ENCODE measurements at regions not wholly inside any gene's neighbourhood (a gene's known extent, or its start where the extent isn't known, plus 50 kb on each side); places are given as distances from the start of the nearest gene placed in this dataset.

GRCh38 chr2:226059961-226060627 lies 660.6 kb downstream of the NYAP2 start (continued):
- TF ChIP-seq CEBPZ (IDR thresholded peaks at IDR 0.05; ENCODE audit: low read length) = no peak
- no peak for TF ChIP-seq ZNF737 (CRISPR knock-in tag; IDR thresholded peaks at IDR 0.05; ENCODE audit: borderline replicate concordance)
- no peak for TF ChIP-seq ZMAT5 (CRISPR knock-in tag; IDR thresholded peaks at IDR 0.05; ENCODE audit: borderline replicate concordance, low read depth)
- no peak for TF ChIP-seq GZF1 (CRISPR knock-in tag; IDR thresholded peaks at IDR 0.05)
- no peak for TF ChIP-seq BRD4 (CRISPR knock-in tag; IDR thresholded peaks at IDR 0.05)
- no peak for TF ChIP-seq ZNF569 (CRISPR knock-in tag; IDR thresholded peaks at IDR 0.05; ENCODE audit: borderline replicate concordance)
- peak; percentile 71; the same call in 1 of the 2 replicates for TF ChIP-seq ZNF646 (CRISPR knock-in tag; IDR thresholded peaks at IDR 0.05)
- no peak for TF ChIP-seq ESRRA (CRISPR knock-in tag; IDR thresholded peaks at IDR 0.05; ENCODE audit: low read depth)
- no peak for TF ChIP-seq NFKBIZ (CRISPR knock-in tag; IDR thresholded peaks at IDR 0.05)
- no peak for TF ChIP-seq HNRNPK (IDR thresholded peaks at IDR 0.05; ENCODE audit: low read depth, low read length, poor library complexity, severe bottlenecking)
- TF ChIP-seq ELF1 (CRISPR knock-in tag; IDR thresholded peaks at IDR 0.05) = no peak
- TF ChIP-seq ZBTB46 (CRISPR knock-in tag; IDR thresholded peaks at IDR 0.05; ENCODE audit: borderline replicate concordance) = no peak
- TF ChIP-seq ZNF605 (CRISPR knock-in tag; IDR thresholded peaks at IDR 0.05) = no peak
